ENCODE measurements at regions not wholly inside any gene's neighbourhood (a gene's known extent, or its start where the extent isn't known, plus 50 kb on each side); places are given as distances from the start of the nearest gene placed in this dataset.

- DNase-seq (ENCODE audit: low spot score in 2 of 2): no peak
- no peak for FAIRE-seq
Observed at GRCh38 chr2:16566701-16567100, 98.9 kb downstream of the CYRIA start.

GRCh38 chr2:16565481-16565880 lies 100.2 kb downstream of the CYRIA start:
- no peak for FAIRE-seq

GRCh38 chr2:16561676-16562075 lies 104.0 kb downstream of the CYRIA start:
- DNase-seq (ENCODE audit: low spot score in 2 of 2) (no peak), FAIRE-seq (no peak)

More at GRCh38 chr2:16565481-16565880, 100.2 kb downstream of the CYRIA start:
- DNase-seq (ENCODE audit: low spot score in 2 of 2): no peak

- DNase-seq (ENCODE audit: low spot score in 2 of 2) (no peak), FAIRE-seq (no peak)
Observed at GRCh38 chr2:16561251-16561650, 104.4 kb downstream of the CYRIA start.

- no peak for FAIRE-seq
- DNase-seq (ENCODE audit: low spot score in 2 of 2): no peak
Observed at GRCh38 chr2:16559278-16560067, 106.2 kb downstream of the CYRIA start.

GRCh38 chr2:16554060-16554583 lies 111.5 kb downstream of the CYRIA start:
- DNase-seq (ENCODE audit: low spot score in 2 of 2): no peak
- FAIRE-seq: no peak

- DNase-seq (ENCODE audit: low spot score in 2 of 2): peak in 1 of 2 donors; percentile 9
- no peak for FAIRE-seq
Observed at GRCh38 chr2:16553226-16553625, 112.4 kb downstream of the CYRIA start.

GRCh38 chr2:16552202-16552601 lies 113.4 kb downstream of the CYRIA start:
- DNase-seq (ENCODE audit: low spot score in 2 of 2): no peak
- no peak for FAIRE-seq

- DNase-seq (ENCODE audit: low spot score in 2 of 2) (no peak), FAIRE-seq (no peak)
Observed at GRCh38 chr2:16548036-16548435, 117.6 kb downstream of the CYRIA start.

GRCh38 chr2:16546128-16546754 lies 119.4 kb downstream of the CYRIA start:
- no peak for DNase-seq (ENCODE audit: low spot score in 2 of 2)
- no peak for FAIRE-seq

- FAIRE-seq (no peak), DNase-seq (ENCODE audit: low spot score in 2 of 2) (no peak)
Observed at GRCh38 chr2:16538707-16539106, 126.9 kb downstream of the CYRIA start.

- FAIRE-seq: no peak
- DNase-seq (ENCODE audit: low spot score in 2 of 2): no peak
Observed at GRCh38 chr2:16537347-16537746, 128.3 kb downstream of the CYRIA start.

GRCh38 chr2:16526193-16526592 lies 139.4 kb downstream of the CYRIA start:
- FAIRE-seq (no peak), DNase-seq (ENCODE audit: low spot score in 2 of 2) (no peak)

- FAIRE-seq: no peak
- no peak for DNase-seq (ENCODE audit: low spot score in 2 of 2)
Observed at GRCh38 chr2:16525265-16525887, 140.3 kb downstream of the CYRIA start.

- FAIRE-seq (no peak), DNase-seq (ENCODE audit: low spot score in 2 of 2) (no peak)
Observed at GRCh38 chr2:16523711-16524110, 141.9 kb downstream of the CYRIA start.

- DNase-seq (ENCODE audit: low spot score in 2 of 2) (no peak), FAIRE-seq (no peak)
Observed at GRCh38 chr2:16522031-16522831, 143.4 kb downstream of the CYRIA start.

GRCh38 chr2:16520891-16521290 lies 144.7 kb downstream of the CYRIA start:
- FAIRE-seq (no peak), DNase-seq (ENCODE audit: low spot score in 2 of 2) (no peak)

- FAIRE-seq (no peak), DNase-seq (ENCODE audit: low spot score in 2 of 2) (no peak)
Observed at GRCh38 chr2:16515696-16516095, 149.9 kb downstream of the CYRIA start.

- FAIRE-seq: peak; percentile 49
- no peak for DNase-seq (ENCODE audit: low spot score in 2 of 2)
Observed at GRCh38 chr2:16513626-16514025, 152.0 kb downstream of the CYRIA start.

- no peak for FAIRE-seq
- no peak for DNase-seq (ENCODE audit: low spot score in 2 of 2)
Observed at GRCh38 chr2:16511041-16511440, 154.6 kb downstream of the CYRIA start.

- FAIRE-seq: no peak
- no peak for DNase-seq (ENCODE audit: low spot score in 2 of 2)
Observed at GRCh38 chr2:16509042-16509441, 156.6 kb downstream of the CYRIA start.
